WI38 (cell line): ENCODE measurements at regions not wholly inside any gene's neighbourhood (a gene's known extent, or its start where the extent isn't known, plus 50 kb on each side); places are given as distances from the start of the nearest gene placed in this dataset.

ENCODE experiments used
- H3K4me3 ChIP-seq: 2 replicates; pipeline ENCODE4 v1.5.1; 2011; ENCODE audit warnings: low read depth, mild to moderate bottlenecking, control low read depth, low read length
- TF ChIP-seq, protein P1 (sequence below): IDR thresholded peaks from 2 replicates; pipeline ENCODE4 v1.5.1; 2012; ENCODE audit warnings: low read depth, mild to moderate bottlenecking, control low read depth, low read length

DNA sequence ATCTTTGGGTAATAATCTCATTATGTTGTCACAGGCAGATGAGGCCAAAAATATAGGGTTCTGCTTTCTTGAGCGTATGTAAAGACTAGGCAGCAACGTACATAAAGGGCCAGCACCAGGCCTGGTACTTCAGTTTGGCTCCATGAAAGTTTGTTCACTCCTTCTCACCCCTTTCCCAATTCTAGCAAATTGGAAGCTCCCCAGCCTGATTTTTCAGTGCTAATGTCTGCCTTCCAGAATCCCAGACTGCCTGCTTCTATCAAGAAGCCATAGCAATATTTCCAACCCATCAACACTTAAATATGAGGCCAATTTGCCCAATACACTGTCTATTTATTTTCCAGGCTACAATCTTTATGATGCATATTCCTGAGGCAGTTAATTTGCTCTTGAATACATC, 93.4 kb upstream of the PTPRT start:
- TF ChIP-seq, protein P1, sequence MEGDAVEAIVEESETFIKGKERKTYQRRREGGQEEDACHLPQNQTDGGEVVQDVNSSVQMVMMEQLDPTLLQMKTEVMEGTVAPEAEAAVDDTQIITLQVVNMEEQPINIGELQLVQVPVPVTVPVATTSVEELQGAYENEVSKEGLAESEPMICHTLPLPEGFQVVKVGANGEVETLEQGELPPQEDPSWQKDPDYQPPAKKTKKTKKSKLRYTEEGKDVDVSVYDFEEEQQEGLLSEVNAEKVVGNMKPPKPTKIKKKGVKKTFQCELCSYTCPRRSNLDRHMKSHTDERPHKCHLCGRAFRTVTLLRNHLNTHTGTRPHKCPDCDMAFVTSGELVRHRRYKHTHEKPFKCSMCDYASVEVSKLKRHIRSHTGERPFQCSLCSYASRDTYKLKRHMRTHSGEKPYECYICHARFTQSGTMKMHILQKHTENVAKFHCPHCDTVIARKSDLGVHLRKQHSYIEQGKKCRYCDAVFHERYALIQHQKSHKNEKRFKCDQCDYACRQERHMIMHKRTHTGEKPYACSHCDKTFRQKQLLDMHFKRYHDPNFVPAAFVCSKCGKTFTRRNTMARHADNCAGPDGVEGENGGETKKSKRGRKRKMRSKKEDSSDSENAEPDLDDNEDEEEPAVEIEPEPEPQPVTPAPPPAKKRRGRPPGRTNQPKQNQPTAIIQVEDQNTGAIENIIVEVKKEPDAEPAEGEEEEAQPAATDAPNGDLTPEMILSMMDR: no peak
- no peak overlapping the region for H3K4me3 ChIP-seq

DNA sequence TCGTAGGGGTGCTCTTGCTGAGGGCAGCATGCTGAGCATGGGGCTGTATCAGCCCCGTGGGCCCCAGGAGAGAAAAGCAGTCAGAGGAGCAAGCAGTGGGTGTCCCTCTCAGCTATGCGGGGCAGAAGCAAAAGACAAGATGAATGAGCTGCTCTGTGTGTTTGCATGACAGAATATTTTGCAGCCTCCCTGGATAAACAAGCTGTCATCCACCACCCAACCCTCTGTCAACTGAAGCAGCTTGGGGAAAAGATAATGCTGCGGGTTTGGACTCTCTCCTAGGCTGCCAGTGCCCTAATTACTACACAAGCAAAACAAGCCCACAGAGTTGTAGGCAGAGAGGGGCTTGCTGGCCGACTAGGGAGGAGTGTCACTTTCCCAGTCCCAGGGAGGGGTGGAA, 82.3 kb upstream of the PTPRT start:
- no peak overlapping the region for H3K4me3 ChIP-seq
- TF ChIP-seq, protein P1: no peak

DNA sequence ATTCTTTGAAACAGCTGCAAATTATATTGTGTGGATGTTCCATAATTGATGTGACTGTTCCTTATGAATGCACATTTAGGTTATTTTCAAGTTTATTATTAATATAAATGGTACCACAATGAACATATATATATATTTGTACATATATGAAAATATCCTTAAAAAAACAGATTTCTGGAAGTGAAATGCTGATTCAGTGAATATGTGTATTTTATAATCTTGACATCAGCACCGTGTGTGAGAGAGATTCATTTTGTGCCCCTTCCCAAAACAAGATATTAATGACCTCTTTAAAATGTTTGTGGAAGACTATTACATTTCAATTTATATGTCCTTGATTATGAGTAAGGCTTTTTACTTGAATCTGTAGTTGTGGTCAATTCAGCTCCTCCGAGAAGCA, 75.7 kb upstream of the PTPRT start:
- TF ChIP-seq, protein P1: no peak
- H3K4me3 ChIP-seq: no peak overlapping the region

DNA sequence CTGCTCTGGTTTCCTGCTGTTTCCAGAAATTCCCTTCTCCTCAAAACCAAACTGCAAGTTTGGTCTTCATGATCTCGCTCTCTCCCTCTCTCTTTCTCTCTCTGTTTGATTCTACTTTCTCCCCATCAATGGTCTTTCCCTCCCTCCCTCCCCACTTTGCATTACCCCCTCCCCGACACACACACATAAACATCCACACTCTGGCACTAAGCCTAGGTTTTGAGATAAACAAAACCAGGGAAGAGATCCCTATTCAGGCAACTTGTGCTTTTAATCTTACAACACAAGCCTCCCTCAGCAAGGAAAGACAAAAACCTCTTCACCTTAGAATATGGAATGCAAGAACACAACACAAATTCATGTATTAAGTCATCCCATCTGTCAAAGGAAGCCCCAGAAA, 73.5 kb upstream of the PTPRT start:
- TF ChIP-seq, protein P1: no peak
- no peak overlapping the region for H3K4me3 ChIP-seq

DNA sequence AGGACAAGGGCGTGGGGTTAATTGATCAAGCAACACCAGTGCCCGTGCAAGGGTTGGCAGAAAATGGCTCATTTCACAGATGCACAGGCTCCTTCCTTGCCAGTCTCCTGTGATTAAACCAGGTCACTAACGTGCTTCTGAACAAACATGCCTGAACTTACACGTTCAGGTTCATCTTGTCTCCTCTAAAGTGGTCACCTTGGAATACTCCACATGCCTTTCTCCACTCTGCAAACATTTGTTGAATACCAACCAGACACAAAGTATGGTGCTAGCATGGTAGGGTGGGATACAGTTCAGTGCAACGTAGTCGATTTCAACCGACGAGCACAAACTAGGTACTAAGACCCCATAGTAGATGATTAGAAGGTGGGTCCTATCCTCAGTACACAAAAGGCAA, 72.6 kb upstream of the PTPRT start:
- no peak overlapping the region for H3K4me3 ChIP-seq
- TF ChIP-seq, protein P1: no peak

DNA sequence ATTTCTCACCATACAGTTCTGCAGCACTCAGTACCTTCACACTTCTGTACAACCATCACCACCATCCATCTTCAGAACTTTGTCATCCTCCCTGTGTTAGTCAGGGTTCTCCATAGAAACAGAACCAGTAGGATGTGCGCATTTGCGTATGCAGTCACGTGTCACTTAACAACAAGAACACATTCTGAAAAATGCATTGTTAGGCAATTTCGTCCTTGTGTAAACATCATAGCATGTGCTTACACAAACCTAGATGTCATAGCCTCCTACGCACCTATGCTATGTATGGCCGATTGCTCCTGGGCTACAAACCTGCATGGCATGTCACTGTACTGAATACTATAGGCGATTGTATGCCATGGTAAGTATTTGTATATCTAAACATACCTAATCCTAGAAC, 66.2 kb upstream of the PTPRT start:
- TF ChIP-seq, protein P1: no peak

DNA sequence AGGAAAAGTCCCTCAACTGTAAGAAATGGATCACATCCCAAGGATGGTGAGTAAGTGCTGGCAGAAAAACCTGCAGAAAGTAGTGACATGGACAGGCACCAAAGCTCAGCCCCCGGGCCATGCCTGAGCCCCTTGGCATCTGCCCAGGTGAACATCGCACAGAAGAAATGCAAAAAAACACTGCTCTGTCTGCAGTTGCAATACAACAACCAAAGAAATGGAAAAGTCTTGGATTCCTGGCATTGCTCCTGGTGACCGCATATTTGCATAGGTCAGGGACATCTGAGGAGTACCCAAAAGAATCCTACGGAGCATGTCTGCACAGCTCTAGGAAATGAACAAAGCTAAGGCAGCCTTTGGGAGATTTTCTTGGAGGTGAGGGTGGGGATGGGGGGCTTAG, 63.1 kb upstream of the PTPRT start:
- TF ChIP-seq, protein P1: no peak
- H3K4me3 ChIP-seq: no peak overlapping the region

More for the DNA sequence above, 66.2 kb upstream of the PTPRT start:
- no peak overlapping the region for H3K4me3 ChIP-seq
